GM18502 (cell line): ENCODE measurements at regions not wholly inside any gene's neighbourhood (a gene's known extent, or its start where the extent isn't known, plus 50 kb on each side); places are given as distances from the start of the nearest gene placed in this dataset.
A peak's percentile ranks its signal among the peaks of the same experiment; 100 is the strongest.

Experiments used
- ATAC-seq: cut with Tn5 transposase; IDR thresholded peaks from one replicate; pipeline ENCODE4 v1.9.1; 2021; ENCODE audit warnings: mild to moderate bottlenecking; ENCODE audit not compliant: unreplicated experiment, poor library complexity

GRCh38 chr2:62372824-62373223 lies 133.2 kb downstream of the TMEM17 start:
- no peak for ATAC-seq

GRCh38 chr2:62370321-62371250 lies 135.4 kb downstream of the TMEM17 start:
- no peak for ATAC-seq

GRCh38 chr2:62369541-62370202 lies 136.3 kb downstream of the TMEM17 start:
- no peak for ATAC-seq

GRCh38 chr2:62364791-62365528 lies 141.0 kb downstream of the TMEM17 start:
- ATAC-seq, result no peak

GRCh38 chr2:62363166-62363565 lies 142.8 kb downstream of the TMEM17 start:
- ATAC-seq, result peak; percentile 76

GRCh38 chr2:62362561-62362960 lies 143.4 kb downstream of the TMEM17 start:
- peak; percentile 39 for ATAC-seq

GRCh38 chr2:62361964-62362363 lies 144.0 kb downstream of the TMEM17 start:
- no peak for ATAC-seq

- no peak for ATAC-seq
Observed at GRCh38 chr2:62354771-62355561, 151.0 kb downstream of the TMEM17 start.

GRCh38 chr2:62352031-62352430 lies 154.0 kb downstream of the TMEM17 start:
- ATAC-seq, result no peak

GRCh38 chr2:62349788-62350187 lies 153.9 kb downstream of the B3GNT2 start:
- no peak for ATAC-seq

- ATAC-seq, result peak; percentile 44
Observed at GRCh38 chr2:62348700-62349099, 152.8 kb downstream of the B3GNT2 start.

- ATAC-seq, result no peak
Observed at GRCh38 chr2:62347563-62348270, 151.8 kb downstream of the B3GNT2 start.

GRCh38 chr2:62344472-62344871 lies 148.6 kb downstream of the B3GNT2 start:
- ATAC-seq, result peak; percentile 74

GRCh38 chr2:62343636-62344337 lies 147.9 kb downstream of the B3GNT2 start:
- ATAC-seq, result no peak

GRCh38 chr2:62343206-62343605 lies 147.3 kb downstream of the B3GNT2 start:
- no peak for ATAC-seq

- ATAC-seq, result peak; percentile 71
Observed at GRCh38 chr2:62340994-62341484, 145.1 kb downstream of the B3GNT2 start.

- no peak for ATAC-seq
Observed at GRCh38 chr2:62339837-62340236, 143.9 kb downstream of the B3GNT2 start.

GRCh38 chr2:62339413-62339812 lies 143.5 kb downstream of the B3GNT2 start:
- ATAC-seq, result no peak

- no peak for ATAC-seq
Observed at GRCh38 chr2:62338111-62338510, 142.2 kb downstream of the B3GNT2 start.
